ENCODE measurements at regions not wholly inside any gene's neighbourhood (a gene's known extent, or its start where the extent isn't known, plus 50 kb on each side); places are given as distances from the start of the nearest gene placed in this dataset.
"Not testable (repeated sequence)": the region's sequence is repeated elsewhere in the genome, so short reads cannot be mapped to it uniquely, and the experiment has no call there.

GRCh38 chr9:63813391-63814021 is 1471.5 kb downstream of the FOXD4L5 start:
- DNase-seq (ENCODE audit: extremely low read depth in 1 of 2, low read depth in 1 of 2), result not testable (repeated sequence)

GRCh38 chr9:63812822-63813221 is 1472.2 kb downstream of the FOXD4L5 start:
- not testable (repeated sequence) for DNase-seq (ENCODE audit: extremely low read depth in 1 of 2, low read depth in 1 of 2)

GRCh38 chr9:63804205-63804604 is 1480.8 kb downstream of the FOXD4L5 start:
- DNase-seq (ENCODE audit: extremely low read depth in 1 of 2, low read depth in 1 of 2), result not testable (repeated sequence)

GRCh38 chr9:63794081-63794685 is 1490.8 kb downstream of the FOXD4L5 start:
- not testable (repeated sequence) for DNase-seq (ENCODE audit: extremely low read depth in 1 of 2, low read depth in 1 of 2)

- DNase-seq (ENCODE audit: extremely low read depth in 1 of 2, low read depth in 1 of 2), result not testable (repeated sequence)
Observed at GRCh38 chr9:63787454-63787853, 1497.6 kb downstream of the FOXD4L5 start.

DNA sequence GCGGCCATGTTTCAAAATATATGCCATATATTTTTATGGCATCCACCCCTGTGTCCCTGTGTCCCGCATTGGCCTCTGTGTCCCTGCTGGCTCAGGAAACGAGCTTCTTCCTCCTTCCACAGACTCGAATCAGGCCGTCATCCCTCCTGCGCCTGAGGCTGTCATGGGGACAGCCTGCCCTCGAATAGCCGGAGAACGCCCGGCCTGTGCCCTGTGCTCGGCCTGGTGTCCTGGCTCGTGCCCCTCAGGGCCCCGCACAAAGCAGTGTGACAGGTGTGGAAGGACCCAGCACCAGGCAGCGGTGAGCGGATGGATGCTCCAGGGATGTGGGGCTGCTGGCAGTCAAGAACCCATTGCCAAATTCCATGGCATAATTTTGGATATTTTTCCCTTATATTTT is 1500.0 kb downstream of the FOXD4L5 start:
- DNase-seq (ENCODE audit: extremely low read depth in 1 of 2, low read depth in 1 of 2), result not testable (repeated sequence)

GRCh38 chr9:63784421-63784820 is 1500.6 kb downstream of the FOXD4L5 start:
- not testable (repeated sequence) for DNase-seq (ENCODE audit: extremely low read depth in 1 of 2, low read depth in 1 of 2)

DNA sequence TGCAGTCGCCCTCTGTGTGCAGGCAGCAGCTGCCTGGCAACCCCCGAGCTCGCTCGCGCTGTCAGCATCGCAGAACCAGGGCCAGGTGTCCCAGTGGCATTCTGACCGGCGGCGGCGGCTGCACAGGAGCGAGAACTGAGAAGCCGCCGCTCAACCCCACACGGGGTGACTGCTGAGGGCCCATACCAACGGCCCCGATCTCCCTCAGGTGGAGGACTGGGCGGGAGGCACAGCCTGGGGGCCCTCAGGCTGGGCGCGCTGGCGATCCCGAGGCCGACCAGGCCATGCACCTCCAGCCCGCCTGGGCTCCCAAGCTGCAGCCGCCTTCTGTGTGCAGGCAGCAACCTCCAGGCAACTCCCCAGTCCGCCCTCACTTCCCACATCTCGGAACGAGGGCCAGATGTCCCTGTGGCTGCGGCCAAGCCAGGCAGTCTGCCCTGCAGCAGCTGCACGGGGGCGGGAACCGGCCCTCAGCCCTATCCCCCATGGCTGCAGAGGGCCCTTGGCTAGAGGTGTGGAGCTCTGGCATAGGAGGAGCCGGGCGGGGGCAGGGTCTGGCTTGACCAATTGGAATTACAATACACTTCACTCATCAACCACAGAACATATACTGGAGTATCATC is 1503.1 kb downstream of the FOXD4L5 start:
- DNase-seq (ENCODE audit: extremely low read depth in 1 of 2, low read depth in 1 of 2), result not testable (repeated sequence)

- not testable (repeated sequence) for DNase-seq (ENCODE audit: extremely low read depth in 1 of 2, low read depth in 1 of 2)
Observed at GRCh38 chr9:63781390-63781789, 1503.6 kb downstream of the FOXD4L5 start.

DNA sequence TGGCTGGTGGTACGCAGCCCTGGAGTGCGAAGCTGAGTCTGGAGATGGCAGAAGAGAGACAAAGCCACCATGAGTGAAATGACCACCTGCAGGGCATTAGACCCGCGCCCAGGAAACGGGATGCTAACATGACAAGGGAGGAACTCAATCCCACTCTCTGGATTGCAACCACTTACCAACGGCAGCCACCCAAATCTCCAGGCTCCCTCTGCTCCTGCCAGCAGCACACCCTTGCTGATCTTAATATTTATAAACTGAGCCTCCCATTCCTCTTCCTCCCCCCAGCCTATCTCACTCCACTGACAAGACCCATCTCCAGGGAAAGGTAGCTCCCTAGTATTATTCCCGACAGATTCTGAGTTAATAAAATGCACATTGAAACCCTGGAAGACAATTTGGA is 1508.8 kb downstream of the FOXD4L5 start:
- not testable (repeated sequence) for DNase-seq (ENCODE audit: extremely low read depth in 1 of 2, low read depth in 1 of 2)

GRCh38 chr9:63775092-63775426 is 1510.0 kb downstream of the FOXD4L5 start:
- not testable (repeated sequence) for DNase-seq (ENCODE audit: extremely low read depth in 1 of 2, low read depth in 1 of 2)

- DNase-seq (ENCODE audit: extremely low read depth in 1 of 2, low read depth in 1 of 2), result not testable (repeated sequence)
Observed at GRCh38 chr9:63774369-63775091, 1510.5 kb downstream of the FOXD4L5 start.

- DNase-seq (ENCODE audit: extremely low read depth in 1 of 2, low read depth in 1 of 2), result not testable (repeated sequence)
Observed at GRCh38 chr9:63762230-63762629, 1522.8 kb downstream of the FOXD4L5 start.

DNA sequence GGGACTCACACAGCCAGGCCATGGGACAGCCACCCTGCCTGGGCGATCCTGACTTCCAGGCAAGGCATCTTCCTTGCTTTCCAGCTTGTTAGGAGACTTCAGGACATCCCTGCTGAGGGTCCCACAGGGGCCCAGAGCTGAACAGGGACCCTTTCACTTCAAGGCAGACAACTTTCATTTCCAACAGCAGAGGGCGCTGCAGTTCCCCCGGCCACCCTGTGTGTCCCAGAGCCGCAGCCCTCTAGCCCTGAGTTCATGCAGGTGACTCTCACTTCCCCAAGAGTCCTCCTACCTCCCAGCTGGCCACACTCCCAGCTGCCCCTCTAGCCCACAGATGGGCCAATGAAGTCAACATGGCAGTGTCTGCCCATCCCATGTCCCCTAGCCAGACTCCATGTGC is 1556.0 kb downstream of the FOXD4L5 start:
- DNase-seq (ENCODE audit: extremely low read depth in 1 of 2, low read depth in 1 of 2), result not testable (repeated sequence)

DNA sequence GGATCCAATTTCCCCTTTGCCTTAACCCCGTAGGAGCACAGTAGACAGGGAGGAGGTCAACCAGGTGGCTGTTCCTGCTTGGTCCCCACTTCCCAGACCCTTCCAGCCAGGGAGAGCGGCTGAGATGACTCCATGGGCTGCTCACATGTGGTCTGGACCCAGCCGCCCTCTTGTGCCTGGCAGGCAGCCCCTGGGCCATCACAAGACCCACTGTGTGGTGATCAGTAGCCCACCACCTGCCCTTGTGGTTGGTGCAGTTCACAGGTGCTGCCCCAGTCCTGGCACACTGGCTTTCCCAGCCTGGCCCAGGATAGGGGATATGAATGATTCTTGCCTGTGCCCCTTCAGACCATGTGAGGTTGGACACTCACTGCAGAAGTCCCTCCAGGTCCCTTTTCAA is 1556.7 kb downstream of the FOXD4L5 start:
- DNase-seq (ENCODE audit: extremely low read depth in 1 of 2, low read depth in 1 of 2), result no peak

DNA sequence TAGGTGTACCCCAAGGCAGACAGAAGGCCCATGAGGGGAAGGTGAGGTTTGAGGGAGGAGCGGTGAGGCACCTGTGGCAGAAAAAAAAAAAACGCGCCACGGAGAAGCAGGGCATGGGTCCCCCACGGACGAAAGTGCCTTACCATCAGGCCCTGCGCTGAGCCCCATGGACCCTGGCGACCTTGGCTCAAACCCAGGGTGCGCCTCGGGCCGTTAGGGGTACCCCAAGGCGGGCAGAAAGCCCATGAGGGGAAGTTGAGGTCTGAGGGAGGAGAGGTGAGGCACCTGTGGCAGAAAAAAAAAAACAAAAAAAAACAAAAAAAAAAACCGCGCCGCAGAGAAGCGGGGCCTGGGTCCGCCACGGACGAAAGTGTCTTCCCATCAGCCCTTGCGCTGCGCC is 1576.7 kb downstream of the FOXD4L5 start:
- not testable (repeated sequence) for DNase-seq (ENCODE audit: extremely low read depth in 1 of 2, low read depth in 1 of 2)

DNA sequence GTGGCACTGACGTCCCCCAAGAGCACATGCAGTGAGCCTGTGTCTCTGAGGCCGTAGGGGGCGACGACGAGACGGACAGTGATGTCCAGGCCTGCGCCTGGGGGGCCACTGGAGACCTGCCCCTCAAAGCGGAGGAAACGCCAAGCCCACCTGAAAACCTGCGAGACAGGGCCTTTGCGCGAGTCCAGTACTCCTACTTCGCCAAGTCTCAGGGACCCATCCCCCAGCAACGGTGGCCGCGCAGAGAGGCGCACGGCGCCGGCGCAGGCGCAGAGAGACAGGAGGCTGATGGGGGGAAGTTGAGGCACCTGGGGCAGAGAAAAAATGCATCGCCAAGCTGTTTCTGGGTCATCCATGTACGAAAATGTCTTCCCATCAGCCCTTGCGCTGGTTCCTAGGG is 1580.6 kb downstream of the FOXD4L5 start:
- not testable (repeated sequence) for DNase-seq (ENCODE audit: extremely low read depth in 1 of 2, low read depth in 1 of 2)

DNA sequence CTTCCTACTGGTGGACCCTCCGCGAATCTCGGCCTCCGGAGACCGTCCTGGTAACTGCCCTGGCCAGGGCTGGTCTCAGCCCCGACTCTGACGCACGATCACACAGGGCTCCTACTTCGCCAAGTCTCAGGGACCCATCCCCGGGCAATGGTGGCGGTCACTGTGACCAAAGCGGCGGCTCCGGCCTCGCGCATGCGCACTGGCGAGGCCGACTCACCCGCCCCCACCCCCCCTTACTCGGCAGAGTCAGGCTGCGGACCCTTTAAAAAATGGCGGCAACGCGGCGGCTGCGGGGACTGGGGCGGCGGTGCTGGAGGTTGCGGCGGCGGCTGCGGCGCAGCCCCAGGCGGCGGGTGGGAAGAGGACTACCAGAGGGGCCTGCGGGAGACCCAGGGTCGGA is 1581.3 kb downstream of the FOXD4L5 start:
- DNase-seq (ENCODE audit: extremely low read depth in 1 of 2, low read depth in 1 of 2), result peak in 1 of 2 donors; percentile 4

DNA sequence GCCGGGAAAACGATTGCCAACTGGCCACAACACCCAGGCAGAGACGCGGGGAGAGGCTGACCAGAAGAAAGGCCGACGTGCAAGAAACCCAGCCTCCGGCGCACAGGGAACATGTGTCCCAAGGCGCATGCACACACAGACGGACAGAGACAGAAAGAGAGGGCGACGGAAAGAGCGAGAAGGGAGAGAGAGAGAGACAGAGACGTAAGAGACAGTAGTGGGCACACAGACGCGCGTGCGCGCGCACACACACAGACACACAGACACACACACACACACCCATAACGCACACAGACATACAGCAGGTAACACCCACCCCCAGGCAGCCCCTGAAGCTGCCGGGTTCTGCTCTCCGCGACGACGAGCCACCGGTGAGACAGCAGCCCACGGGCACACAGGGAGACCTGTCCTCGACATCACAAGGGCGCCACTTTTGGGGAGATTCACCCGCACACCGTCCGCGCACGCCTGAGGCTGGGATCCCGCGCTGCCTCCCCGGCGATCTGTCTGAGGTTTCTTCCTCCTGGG is 1581.8 kb downstream of the FOXD4L5 start:
- not testable (repeated sequence) for DNase-seq (ENCODE audit: extremely low read depth in 1 of 2, low read depth in 1 of 2)
